ELR (cell line): ENCODE measurements at regions not wholly inside any gene's neighbourhood (a gene's known extent, or its start where the extent isn't known, plus 50 kb on each side); places are given as distances from the start of the nearest gene placed in this dataset.

ENCODE experiments used
- DNase-seq: peaks from one replicate; pipeline ENCODE4 v3.0.0-alpha.2; 2015; ENCODE audit warnings: low read depth

- DNase-seq, result no peak
Observed at GRCh38 chr22:49238181-49239141, 589.2 kb downstream of the BRD1 start.

- no peak for DNase-seq
Observed at GRCh38 chr22:49237703-49238102, 590.0 kb downstream of the BRD1 start.

GRCh38 chr22:49237279-49237678, 590.4 kb downstream of the BRD1 start:
- DNase-seq, result no peak

- DNase-seq, result no peak
Observed at GRCh38 chr22:49236541-49237075, 591.1 kb downstream of the BRD1 start.

- DNase-seq, result no peak
Observed at GRCh38 chr22:49235463-49236300, 592.0 kb downstream of the BRD1 start.

DNA sequence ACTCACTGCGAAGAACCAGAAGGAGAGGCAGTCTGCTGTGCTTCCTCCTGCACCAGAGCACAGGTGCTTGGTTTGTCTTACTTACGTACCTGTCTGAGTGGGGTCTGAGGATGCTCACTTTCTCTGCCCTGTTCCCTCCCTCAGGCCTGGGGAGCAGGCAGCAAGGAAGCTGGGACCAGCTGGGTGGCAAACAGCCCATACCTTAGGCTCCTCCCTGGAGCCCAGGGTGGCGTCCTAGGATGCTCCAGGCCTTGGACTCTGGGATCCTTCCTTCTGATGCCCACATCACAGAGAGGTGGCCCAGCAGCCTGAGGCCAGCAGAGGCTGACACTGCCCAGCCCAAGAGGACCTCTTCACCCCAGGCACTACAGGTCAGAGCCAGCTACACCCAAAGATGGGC, 593.2 kb downstream of the BRD1 start:
- no peak for DNase-seq

DNA sequence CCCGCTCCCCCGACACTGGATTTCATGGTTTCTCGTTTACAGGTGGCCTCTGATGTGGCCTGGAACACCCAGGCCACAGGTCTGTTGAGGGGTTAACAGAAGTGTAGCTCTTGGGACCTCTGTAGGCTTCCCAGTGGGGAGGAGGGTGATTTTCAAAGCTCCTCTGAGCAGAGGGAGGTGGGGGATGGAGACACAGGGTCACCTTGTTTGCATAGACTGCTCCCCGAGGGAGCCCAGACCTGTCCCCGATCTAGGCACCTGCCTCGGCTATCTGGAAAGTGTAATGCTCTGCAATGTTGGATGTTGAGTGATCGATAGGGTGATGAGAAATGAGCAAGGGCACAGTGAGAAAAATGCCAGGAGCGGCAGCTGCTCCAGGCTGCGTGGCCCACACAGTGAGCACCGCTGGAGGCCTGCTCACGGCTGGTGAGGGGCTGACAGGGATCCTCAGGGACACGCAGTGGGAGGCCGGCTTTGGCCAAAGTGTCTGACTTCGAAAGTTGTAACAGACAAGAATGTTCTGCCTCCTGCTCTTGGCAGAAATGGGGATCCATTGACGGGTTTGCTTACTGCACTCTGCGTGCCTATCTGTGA, 594.1 kb downstream of the BRD1 start:
- DNase-seq, result no peak

- no peak for DNase-seq
Observed at GRCh38 chr22:49232319-49233067, 595.2 kb downstream of the BRD1 start.

DNA sequence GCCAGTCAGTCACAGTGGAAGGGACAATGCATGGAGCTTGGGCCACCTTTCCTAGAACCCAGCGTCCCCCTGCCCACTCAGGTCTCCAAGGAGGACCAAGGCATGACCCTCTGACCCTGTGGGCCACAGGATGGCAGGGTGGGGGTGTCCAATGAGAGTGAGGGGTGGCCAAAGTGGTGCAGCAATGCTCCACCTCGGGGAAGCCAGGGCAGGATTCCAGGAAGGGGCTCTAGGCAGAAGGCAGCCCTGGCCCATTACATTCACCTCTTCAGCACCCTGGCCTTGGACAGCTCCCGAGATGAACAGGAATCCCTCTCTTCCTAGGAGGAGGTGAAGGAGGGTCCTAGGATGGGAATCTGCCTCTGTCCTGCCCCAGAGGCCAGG, 597.5 kb downstream of the BRD1 start:
- peak; percentile 1 for DNase-seq

GRCh38 chr22:49229483-49230193, 598.0 kb downstream of the BRD1 start:
- DNase-seq, result no peak

GRCh38 chr22:49228431-49229037, 599.1 kb downstream of the BRD1 start:
- DNase-seq, result no peak

DNA sequence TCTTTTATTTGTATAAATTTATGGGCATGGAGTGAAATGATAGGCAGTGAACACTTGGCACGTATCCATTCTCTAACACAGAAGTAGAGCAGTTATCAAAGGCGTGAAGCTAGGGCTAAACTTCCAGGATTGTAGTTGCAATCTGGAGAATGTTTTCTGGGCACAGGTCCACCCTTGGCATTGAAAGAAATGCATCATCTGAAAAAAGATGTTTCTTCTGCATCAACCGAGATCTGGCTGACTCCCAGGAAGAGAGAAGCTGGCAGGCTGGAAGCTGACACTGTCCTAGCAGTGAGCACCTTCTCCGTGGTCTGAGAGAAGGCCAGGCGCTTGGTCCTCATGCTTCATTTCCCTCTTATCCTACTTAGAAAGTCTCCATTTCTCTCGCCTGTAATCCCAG, 600.0 kb downstream of the BRD1 start:
- no peak for DNase-seq

GRCh38 chr22:49226096-49226495, 601.6 kb downstream of the BRD1 start:
- DNase-seq, result no peak

DNA sequence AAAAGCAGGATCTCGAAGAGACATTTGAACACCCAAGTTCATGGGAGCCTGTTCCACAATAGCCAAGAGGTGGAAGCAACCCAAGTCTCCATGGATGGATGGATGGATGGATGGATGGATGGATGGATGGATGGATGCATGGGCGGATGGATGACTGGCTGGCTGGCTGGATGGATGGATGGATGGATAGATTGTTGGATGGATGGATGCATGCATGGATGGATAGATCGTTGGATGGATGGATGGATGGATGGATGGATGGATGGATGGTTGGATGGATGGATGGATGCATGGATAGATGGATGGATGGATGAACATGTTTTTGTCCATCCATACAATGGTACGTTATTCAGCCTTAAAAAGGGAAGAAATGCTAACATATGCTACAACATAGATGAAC, 603.4 kb downstream of the BRD1 start:
- no peak for DNase-seq

DNA sequence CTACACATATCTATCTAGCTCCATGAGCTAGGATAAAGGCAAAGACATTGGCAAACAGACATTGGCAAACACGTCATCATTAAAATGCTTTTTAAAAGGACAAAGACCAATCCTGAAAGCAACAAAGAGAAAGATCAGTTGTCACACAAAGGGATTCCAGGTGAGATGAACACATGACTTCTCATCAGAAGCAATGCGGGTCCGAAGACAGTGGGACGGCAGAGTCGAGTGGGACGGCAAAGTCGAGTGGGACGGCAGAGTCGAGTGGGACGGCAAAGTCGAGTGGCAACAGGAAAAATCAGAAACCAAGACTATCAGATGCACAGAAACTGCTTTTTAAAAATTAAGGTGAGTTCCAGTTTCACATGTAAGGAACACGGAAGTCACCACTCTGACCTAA, 609.5 kb downstream of the BRD1 start:
- DNase-seq, result no peak

DNA sequence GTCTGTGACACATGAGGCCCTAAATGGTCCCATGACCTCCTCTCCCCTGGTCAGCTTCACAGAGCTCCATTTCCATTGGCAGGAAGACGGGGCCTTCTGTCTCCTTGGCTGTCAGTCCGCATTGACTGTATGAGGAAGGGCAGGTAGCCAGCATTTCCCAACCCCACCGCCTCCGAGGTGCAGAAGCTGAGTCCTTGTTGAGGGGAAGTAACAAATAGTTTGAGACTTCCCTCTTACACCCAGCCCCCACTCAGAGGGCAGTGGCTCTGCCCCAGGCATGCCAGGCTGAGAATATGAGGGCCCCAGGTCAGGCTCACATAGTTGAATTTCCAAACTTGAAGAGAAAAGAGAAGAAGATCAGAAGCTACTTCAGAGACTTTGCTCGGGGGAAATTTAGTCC, 611.1 kb downstream of the BRD1 start:
- DNase-seq, result no peak

- no peak for DNase-seq
Observed at GRCh38 chr22:49215840-49216239, 611.8 kb downstream of the BRD1 start.

- DNase-seq, result no peak
Observed at GRCh38 chr22:49214976-49215375, 612.7 kb downstream of the BRD1 start.

GRCh38 chr22:49213731-49214352, 613.8 kb downstream of the BRD1 start:
- DNase-seq, result no peak

- no peak for DNase-seq
Observed at GRCh38 chr22:49212466-49212865, 615.2 kb downstream of the BRD1 start.
